OCI-LY3 (cell line): ENCODE measurements at regions not wholly inside any gene's neighbourhood (a gene's known extent, or its start where the extent isn't known, plus 50 kb on each side); places are given as distances from the start of the nearest gene placed in this dataset.

Source experiments
- H2AFZ ChIP-seq: fragments of 200-600, 300-600 bp; shearing (Covaris generic); 2 replicates; pipeline ENCODE4 v1.6.0; 2014; ENCODE audit warnings: antibody characterized with exemption, low read depth, low read length
- H3K27ac ChIP-seq: fragments of 200-600, 300-600 bp; sonication (generic); 2 replicates; pipeline ENCODE4 v1.5.1; 2014; ENCODE audit warnings: mild to moderate bottlenecking, low read length, moderate library complexity, mixed read lengths
- H3K27me3 ChIP-seq: fragments of 200-600, 300-600 bp; sonication (generic); 2 replicates; pipeline ENCODE4 v1.6.1; 2014; ENCODE audit warnings: low read depth, low read length, mixed read lengths
- H3K36me3 ChIP-seq: fragments of 200-600, 300-600 bp; sonication (generic); replicated peaks from 2 replicates; pipeline ENCODE3; 2014; ENCODE audit warnings: low read depth, low read length, mixed read lengths
- H3K4me1 ChIP-seq: fragments of 300-600, 200-600 bp; sonication (generic); 2 replicates; pipeline ENCODE4 v1.6.1; 2014; ENCODE audit warnings: low read length, mixed read lengths
- H3K4me2 ChIP-seq: fragments of 200-600, 300-600 bp; sonication (generic); 2 replicates; pipeline ENCODE4 v1.6.1; 2014; ENCODE audit warnings: low read length, mixed read lengths
- H3K4me3 ChIP-seq: fragments of 300-600, 200-600 bp; sonication (generic); 2 replicates; pipeline ENCODE4 v1.5.1; 2014; ENCODE audit warnings: antibody characterized with exemption, mild to moderate bottlenecking, low read length, moderate library complexity
- H3K79me2 ChIP-seq: fragments of 300-600, 200-600 bp; shearing (Covaris generic); 2 replicates; pipeline ENCODE4 v1.6.1; 2014; ENCODE audit warnings: mild to moderate bottlenecking, low read length, mixed read lengths
- H3K9ac ChIP-seq: fragments of 300-600, 200-600 bp; shearing (Covaris generic); 2 replicates; pipeline ENCODE4 v1.6.0; 2014; ENCODE audit warnings: mild to moderate bottlenecking, low read length, moderate library complexity
- H3K9me3 ChIP-seq: fragments of 200-600, 300-600 bp; shearing (Covaris generic); 2 replicates; pipeline ENCODE4 v1.6.1; 2014; ENCODE audit warnings: low read length, mixed read lengths; ENCODE audit not compliant: insufficient read depth
- H4K20me1 ChIP-seq: fragments of 200-600, 300-600 bp; sonication (generic); 2 replicates; pipeline ENCODE4 v1.6.1; 2016; ENCODE audit warnings: low read length, mixed read lengths; ENCODE audit not compliant: insufficient read depth
- CTCF ChIP-seq: fragments of 200-600, 300-600 bp; sonication (generic); IDR thresholded peaks from 2 replicates; pipeline ENCODE4 v1.5.1; 2014; ENCODE audit warnings: antibody characterized with exemption, low read length, low read depth
- EZH2phosphoT487 ChIP-seq: fragments of 200-600 bp; shearing (Covaris generic); IDR thresholded peaks from 2 replicates; pipeline ENCODE4 v1.6.1; 2018; ENCODE audit warnings: antibody characterized with exemption, mixed run types, low read depth

GRCh38 chr11:21810650-21811049 lies 382.2 kb upstream of the ANO5 start:
- no peak overlapping the region for H3K9ac ChIP-seq
- H4K20me1 ChIP-seq, result no peaks in the 10 kb centered on the region
- H3K9me3 ChIP-seq, result no peaks in the 10 kb centered on the region
- no peak overlapping the region for H2AFZ ChIP-seq
- H3K4me1 ChIP-seq, result peaks cover 7% of the 10 kb centered on the region
- no peak overlapping the region for H3K4me3 ChIP-seq
- no peak for TF ChIP-seq CTCF
- no peak for TF ChIP-seq EZH2phosphoT487
- H3K27me3 ChIP-seq, result no peaks in the 10 kb centered on the region
- no peaks in the 10 kb centered on the region for H3K79me2 ChIP-seq
- H3K27ac ChIP-seq, result no peak overlapping the region
- no peak overlapping the region for H3K4me2 ChIP-seq
- no peaks in the 10 kb centered on the region for H3K36me3 ChIP-seq

DNA sequence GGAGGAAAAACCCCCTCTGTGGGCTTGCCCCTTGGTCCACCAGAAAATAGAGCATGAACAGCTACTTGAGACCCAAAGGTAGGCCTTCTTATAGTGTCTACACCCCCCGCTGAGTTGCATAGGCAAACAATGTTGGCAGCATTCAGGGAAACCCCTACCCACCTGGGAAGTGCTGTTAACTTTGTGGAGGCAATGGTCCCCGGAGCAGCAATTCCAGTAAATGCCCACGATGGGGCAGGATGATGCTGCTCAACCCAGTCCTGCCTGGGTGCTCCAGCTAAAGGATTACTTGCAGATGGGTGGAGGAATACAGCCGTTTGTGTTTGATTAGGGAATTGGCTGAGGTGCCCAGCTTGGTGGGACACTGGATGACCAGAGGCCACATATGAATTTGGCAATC lies 381.3 kb upstream of the ANO5 start:
- Histone ChIP-seq H3K36me3 (no peaks in the 10 kb centered on the region), H3K27ac (no peak overlapping the region), H3K79me2 (no peaks in the 10 kb centered on the region), H3K4me3 (no peak overlapping the region), H4K20me1 (no peaks in the 10 kb centered on the region), H2AFZ (no peak overlapping the region), H3K4me2 (no peak overlapping the region), H3K4me1 (peaks cover 7% of the 10 kb centered on the region), H3K9ac (no peak overlapping the region), H3K27me3 (no peaks in the 10 kb centered on the region), H3K9me3 (no peaks in the 10 kb centered on the region)
- TF ChIP-seq CTCF, result no peak
- no peak for TF ChIP-seq EZH2phosphoT487

DNA sequence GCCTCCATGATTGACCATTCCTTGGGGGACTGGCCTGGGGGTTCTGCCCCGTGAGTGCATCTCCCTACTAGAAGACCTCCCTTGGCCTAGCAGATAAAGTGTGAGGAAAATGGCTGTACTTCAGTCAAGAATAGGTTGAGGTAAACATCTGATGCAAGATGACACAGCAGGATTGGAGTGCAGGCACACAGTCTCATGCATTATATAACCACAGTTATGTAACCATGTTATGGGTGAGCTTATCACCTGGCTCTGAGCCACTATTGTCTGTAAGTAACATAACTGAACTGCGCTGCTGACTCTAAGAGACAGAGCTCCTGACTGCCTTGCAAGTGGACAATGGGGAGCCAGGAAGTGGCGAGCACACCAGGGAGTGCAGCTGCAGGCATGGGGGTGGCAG lies 378.7 kb upstream of the ANO5 start:
- Histone ChIP-seq H3K36me3 (no peaks in the 10 kb centered on the region), H3K9ac (no peak overlapping the region), H3K9me3 (no peaks in the 10 kb centered on the region), H3K79me2 (no peaks in the 10 kb centered on the region), H3K4me2 (no peak overlapping the region), H3K27ac (no peak overlapping the region), H4K20me1 (no peaks in the 10 kb centered on the region), H3K4me1 (0 out of 2 replicates have a peak, but pooled peaks cover 2% of the 10 kb centered on the region), H2AFZ (no peak overlapping the region), H3K27me3 (no peaks in the 10 kb centered on the region), H3K4me3 (no peak overlapping the region)
- TF ChIP-seq EZH2phosphoT487, result no peak
- TF ChIP-seq CTCF, result no peak

DNA sequence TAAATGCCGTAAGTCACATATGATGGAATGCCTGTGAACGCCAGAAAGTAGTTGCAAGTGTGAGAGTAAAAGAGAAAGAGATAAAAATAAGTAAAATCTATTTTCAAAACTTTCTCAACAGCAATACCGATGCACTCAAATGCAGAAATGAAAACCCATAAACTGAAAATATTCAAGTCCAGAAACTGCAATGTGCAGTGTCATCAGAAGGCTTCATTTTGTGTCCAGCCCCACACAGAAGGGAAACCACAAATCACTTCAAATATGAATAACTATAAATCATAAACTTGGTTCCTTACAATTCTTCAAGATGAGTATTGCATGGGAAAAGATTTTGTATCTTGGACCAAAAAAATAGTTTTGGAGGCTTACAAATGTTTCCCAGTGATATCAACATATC lies 375.2 kb upstream of the ANO5 start:
- Histone ChIP-seq H3K36me3 (no peaks in the 10 kb centered on the region), H3K9me3 (no peaks in the 10 kb centered on the region), H3K9ac (no peak overlapping the region), H3K4me2 (no peak overlapping the region), H4K20me1 (no peaks in the 10 kb centered on the region), H3K79me2 (no peaks in the 10 kb centered on the region), H3K4me1 (0 out of 2 replicates have a peak, but pooled peaks cover 2% of the 10 kb centered on the region), H3K27me3 (no peaks in the 10 kb centered on the region), H3K4me3 (no peak overlapping the region), H2AFZ (no peak overlapping the region), H3K27ac (no peak overlapping the region)
- TF ChIP-seq EZH2phosphoT487 (no peak), CTCF (no peak)
